Stimulated activated CD8-positive, alpha-beta memory T cell treated with anti-CD3 and anti-CD28 coated beads, Interleukin-2, amount 100 ng/mL, for 1 hour (primary cell): ENCODE measurements at regions not wholly inside any gene's neighbourhood (a gene's known extent, or its start where the extent isn't known, plus 50 kb on each side); places are given as distances from the start of the nearest gene placed in this dataset.
"Not testable (repeated sequence)": the region's sequence is repeated elsewhere in the genome, so short reads cannot be mapped to it uniquely, and the experiment has no call there.

ENCODE experiments used
- DNase-seq, 2 donors: peaks; one replicate each; pipeline ENCODE4 v3.0.0-alpha.2; 2020; ENCODE audit warnings: low read depth in 2 of 2

GRCh38 chr21:38614558-38614957 lies 116.3 kb upstream of the ERG start:
- no peak for DNase-seq

DNA sequence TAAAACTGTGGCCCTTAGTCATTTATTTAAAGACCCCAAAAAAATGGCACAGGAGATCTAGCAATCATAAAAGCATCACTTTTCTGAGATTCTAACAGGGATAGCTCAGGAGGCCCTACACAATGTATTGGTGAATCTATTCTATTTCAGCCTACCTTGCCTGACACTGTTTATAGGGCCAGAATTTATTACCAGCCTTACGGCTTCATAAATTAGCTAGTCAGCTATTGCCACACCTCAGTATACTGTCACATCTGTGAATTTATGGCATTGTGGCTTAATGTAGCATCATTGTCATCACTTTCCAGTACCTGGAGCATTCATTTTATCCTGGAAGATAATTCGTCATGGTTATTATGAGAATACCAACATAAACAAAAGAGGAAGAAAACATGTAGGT lies 121.2 kb upstream of the ERG start:
- DNase-seq = no peak

DNA sequence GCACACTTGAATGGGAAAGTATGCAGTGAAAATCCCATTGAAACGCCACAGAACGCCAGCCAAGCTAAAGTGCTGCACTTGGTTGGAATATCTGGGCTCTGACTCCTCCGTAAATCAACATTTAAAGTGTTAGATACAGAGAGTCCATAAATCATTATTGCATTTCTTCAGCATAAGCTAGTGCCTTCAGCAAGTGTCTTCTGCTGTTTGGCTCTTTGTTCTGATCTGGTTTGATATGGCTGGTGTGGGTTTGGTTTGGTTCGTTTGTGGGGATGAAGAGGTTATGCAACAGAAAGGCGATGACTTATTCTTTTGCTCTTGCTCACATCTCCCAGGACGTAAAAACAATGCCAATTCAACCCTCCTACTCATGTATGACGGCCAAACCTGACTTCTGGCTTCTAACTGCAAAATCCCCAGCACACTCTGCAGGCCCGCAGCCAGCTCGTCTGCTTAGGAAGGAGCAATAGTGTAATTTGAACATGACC lies 121.8 kb upstream of the ERG start:
- DNase-seq = no peak

DNA sequence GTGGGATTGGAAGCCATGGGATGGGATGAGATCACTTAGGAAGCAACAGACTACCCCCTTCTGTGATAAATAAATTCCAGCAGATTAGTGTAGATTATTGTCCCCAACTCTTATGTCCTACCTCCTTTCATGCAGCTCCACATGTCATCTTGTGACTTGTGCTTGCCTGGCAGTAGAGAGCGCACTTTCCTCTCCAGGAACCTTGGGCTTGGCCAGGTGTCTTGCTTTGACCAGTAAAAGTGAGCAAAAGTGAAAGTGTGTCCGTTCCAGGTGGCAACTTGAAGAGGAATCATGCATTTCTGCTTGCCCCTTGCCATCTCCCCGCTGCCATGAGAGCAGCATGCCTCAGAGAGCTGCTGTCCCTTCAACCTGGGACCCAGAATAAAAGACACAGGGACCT lies 122.9 kb upstream of the ERG start:
- DNase-seq = no peak

DNA sequence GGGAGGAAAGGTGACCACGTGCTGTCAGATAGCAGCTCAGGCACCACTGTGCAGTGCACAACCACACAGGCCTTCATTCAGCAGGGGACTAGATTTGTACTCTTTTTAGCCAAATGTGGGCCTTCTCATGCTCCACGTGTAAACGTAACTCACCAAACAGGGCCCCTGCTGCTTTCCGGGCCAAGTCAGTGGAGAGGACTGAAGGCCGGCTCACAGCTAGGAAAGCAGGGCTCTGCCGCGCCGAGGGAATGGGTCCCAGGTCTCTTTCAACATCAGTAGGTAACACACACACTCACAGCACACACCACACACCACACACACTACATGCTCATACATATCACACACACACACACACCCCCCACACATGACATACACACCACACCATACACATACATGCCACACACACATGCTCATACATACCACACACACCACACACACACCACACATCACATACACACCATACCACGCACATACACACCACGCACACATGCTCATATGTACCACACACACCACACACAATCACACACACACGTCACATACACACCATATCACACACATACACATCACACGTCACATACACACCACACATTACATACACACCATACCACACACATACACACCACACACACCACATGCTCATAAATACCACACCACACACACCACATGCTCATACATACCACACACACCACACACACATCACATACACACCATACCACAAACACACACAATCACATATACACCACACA lies 124.0 kb upstream of the ERG start:
- no peak for DNase-seq

DNA sequence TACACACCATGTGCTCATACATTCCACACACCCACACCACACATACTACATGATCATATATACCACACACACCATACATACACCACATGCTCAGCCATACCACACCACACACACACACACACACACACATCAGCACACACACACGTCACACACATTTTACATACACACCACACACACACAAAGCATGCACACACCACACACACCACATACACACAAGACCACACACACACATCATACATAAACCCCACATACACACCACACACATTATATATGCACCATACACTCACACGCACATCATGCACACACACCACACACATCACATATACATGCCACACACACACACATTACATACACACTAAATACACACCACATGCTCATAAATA lies 124.5 kb upstream of the ERG start:
- DNase-seq = no peak

GRCh38 chr21:38623552-38623951 lies 125.3 kb upstream of the ERG start:
- no peak for DNase-seq

DNA sequence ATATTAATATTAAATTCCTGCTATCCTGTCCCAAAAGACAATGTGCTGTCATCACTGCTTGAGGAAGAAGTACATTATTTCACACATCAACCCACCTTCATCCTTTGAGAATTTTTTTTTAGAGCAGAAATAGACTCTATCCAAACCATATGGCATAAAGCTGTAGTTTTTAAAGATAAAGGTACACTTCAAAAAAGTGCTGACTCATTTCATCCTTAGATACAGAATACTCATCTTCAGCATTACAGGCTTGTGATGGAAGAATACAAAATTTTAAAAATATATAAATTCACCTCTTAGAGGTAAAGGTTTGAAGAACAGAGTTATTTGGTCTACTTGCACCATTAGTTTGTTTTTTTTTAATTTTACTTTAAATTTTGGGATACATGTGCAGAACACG lies 126.7 kb upstream of the ERG start:
- DNase-seq = no peak

DNA sequence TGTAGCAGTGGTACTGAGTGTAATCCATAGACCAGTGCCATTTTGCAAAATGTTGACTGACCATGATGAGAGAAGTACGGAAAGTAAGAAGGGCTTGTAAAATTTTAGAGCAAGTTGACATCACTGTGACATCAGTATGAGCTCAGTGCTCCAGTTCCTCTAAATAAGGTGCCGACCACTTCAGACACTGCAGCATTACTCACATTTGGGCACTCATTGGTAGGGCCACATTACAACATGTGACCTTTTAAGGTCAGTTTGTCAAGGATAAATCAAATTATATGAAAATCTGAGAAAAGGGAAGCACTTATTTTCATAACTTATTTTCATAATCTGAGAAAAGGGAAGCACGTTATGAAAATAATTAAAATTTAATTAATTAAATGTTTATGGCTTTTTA lies 128.0 kb upstream of the ERG start:
- DNase-seq = no peak

DNA sequence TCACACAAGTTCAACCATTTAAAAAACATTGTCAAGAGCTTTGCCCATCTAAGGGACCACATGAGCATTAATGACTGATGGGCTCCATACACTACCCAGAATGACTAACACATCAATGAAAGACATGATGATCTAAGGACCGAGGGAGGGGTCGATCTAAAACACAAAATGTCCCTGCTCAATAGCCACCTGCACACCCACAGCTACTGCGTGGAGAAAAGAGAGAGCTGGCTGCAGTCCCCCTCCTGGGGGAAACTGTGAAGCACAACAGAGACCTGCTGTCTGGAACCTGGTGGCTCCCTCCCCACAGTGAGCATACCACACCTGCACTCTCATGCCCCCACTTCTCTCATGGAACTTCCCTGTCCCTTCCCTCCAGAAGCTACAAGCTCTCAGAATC lies 130.1 kb upstream of the ERG start:
- no peak for DNase-seq

DNA sequence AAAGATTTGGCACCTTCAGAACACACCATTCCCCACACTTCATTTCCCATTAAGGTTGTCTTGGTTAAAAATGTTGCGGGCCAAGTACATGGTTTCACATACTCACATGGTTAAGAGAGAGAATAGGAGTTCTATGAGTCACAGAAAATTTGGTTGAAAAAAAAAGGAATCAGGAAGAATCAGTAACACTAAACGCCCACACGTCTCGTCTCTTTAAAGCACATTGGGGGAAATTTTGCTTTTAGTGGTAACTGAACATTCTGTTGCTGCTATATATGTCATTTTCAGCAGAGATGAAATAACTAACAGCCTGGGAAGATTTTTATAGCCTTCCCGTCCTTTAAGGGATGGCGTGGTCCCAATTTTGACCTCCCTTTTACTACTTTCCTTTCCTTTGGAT lies 132.9 kb upstream of the ERG start:
- no peak for DNase-seq

DNA sequence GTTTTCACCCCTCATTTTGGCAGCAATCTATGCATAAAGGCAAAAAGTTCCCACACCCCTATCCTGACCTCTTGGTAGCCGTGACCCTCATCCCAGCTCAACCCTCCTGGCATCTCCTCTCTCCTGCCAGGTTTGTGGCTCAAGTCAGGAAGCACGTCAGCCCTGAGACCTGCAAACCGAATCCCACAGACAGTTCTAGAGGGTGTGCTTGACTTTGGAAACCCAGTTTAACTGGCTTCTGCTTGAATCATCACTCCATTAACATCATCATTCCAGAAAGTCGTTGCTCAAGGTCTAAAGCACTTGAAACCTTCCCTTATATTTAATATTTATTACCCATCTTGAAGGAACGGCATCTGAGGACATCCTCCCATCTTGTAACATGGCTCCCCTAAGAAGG lies 133.4 kb upstream of the ERG start:
- DNase-seq = no peak

DNA sequence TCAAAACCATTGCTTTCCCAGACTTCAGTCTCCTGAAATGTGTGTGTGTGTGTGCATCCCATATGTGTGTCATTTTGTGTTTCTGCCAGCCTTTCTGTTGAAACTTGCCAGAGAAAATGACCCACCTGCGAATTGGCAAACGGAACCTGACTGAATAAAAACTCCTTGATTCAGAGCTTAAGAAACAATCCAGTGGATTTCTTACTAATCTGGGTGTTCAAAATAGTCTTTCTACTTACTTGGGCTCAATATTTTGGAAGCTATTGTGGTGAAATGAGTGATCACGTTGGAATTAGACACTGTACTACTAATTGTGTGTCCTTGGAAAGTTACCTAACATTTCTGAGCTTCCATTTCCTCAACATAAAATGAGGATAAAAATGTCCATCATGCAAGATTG lies 138.9 kb upstream of the ERG start:
- DNase-seq = no peak

DNA sequence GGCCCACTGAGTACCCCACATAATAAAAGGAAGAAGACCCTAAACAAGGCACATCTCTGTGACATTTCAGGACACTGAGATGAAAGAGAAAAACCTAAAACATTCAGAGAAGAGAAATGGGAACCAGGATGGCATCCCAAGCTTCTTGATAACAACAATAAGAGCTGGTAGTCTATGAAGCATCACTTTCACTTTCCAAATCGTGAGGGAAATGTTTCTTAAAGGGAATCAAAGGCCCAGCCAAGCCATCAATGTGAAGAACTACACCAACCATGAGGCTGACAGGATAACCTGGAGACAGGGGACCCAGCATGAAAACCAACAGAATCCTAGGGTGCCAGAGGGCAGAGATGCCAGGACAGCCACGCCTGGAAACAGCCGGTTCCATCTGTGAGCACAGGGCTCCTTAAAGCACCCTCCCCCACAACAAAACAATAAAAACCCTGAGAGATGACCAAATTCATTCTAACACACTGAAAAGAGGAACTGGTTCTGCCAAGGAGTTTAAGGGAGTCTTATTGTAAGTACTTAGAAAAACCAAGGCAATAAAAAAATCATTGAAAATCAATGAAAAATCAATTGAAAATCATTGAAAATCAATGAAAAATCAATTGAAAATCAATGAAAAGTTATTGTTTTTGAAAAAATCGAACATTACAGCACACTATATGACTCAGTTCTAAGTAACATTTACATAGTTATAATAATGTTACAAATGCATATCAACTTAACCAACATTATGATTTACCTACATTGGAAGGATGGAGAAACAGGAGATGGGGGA lies 141.5 kb upstream of the ERG start:
- no peak for DNase-seq

GRCh38 chr21:38640355-38640742 lies 142.1 kb upstream of the ERG start:
- DNase-seq = not testable (repeated sequence)

GRCh38 chr21:38643404-38644023 lies 145.2 kb upstream of the ERG start:
- no peak for DNase-seq

DNA sequence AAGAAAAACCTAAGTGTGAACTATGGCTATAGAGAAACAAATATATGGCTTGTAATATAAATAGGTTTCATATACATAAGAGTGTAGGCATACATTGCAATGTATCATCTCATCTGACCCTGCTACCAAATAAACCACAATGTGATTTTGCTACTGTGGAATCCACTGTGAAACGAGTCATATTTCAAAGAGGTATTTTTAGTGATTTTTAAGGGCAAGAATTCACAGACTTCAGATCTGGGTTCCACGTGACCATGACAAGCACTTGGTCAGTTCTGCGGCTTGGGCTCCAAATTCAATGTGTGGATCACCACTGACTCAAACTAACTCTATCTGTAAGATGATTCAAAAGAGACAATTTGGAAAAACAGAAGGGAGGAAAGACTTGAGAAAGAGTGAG lies 147.0 kb upstream of the ERG start:
- DNase-seq = no peak

- DNase-seq = no peak
These were observed 148.0 kb upstream of the ERG start for GRCh38 chr21:38646213-38646837.

- DNase-seq = no peak
These were observed 150.8 kb upstream of the ERG start for GRCh38 chr21:38649120-38649519.

DNA sequence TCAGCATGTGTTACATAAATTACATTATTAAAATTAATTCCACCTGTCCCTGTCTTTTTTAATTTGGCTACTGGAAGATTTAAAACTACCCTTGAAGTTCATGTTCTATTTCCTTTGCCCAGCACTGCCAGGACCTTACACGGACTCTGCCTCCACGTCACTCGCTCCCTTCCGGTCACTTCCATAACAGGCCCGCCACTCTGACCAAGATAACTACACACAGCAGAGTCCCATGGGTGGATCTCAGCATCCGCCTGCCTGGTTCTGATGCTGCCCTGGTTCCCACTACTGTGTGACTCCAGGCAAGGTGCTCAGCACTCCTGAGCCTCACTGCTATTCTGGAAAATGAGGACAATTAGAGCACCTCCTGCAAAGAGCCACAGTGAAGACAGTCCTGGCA lies 153.3 kb upstream of the ERG start:
- DNase-seq = no peak

- DNase-seq = no peak
These were observed 153.3 kb upstream of the ETS2 start for GRCh38 chr21:38652396-38652795.

GRCh38 chr21:38654580-38654979 lies 151.1 kb upstream of the ETS2 start:
- DNase-seq = no peak

GRCh38 chr21:38658511-38658910 lies 147.2 kb upstream of the ETS2 start:
- no peak for DNase-seq
